B cell (primary cell): ENCODE measurements at regions not wholly inside any gene's neighbourhood (a gene's known extent, or its start where the extent isn't known, plus 50 kb on each side); places are given as distances from the start of the nearest gene placed in this dataset.

Experiments
- ATAC-seq: fragments of 200-7000 bp; cut with Tn5 transposase; one replicate; pipeline ENCODE4 v1.10.0; 2021; ENCODE audit warnings: low read depth, mild to moderate bottlenecking, moderate number of reproducible peaks, moderate library complexity
- CTCF ChIA-PET: fragments of 350-600 bp; sonication (Branson Sonifier 250); formaldehyde crosslinking; loops from one replicate; lab custom pipeline; 2021; ENCODE audit warnings: antibody characterized with exemption, inconsistent platforms; lab: Charles Lee
- POLR2A ChIA-PET: fragments of 350-600 bp; sonication (Branson Sonifier 250); formaldehyde crosslinking; loops from one replicate; lab custom pipeline; 2021; ENCODE audit warnings: antibody characterized with exemption; lab: Charles Lee
- DNase-seq: peaks from one replicate; pipeline ENCODE4 v3.0.0; 2013
- H2AFZ ChIP-seq: 2 replicates; pipeline ENCODE4 v1.6.1; 2012; ENCODE audit warnings: mild to moderate bottlenecking, low read depth, low read length; ENCODE audit not compliant: insufficient read depth, poor library complexity, severe bottlenecking
- H3K27ac ChIP-seq, 2 donors: 1 replicate in 1 of 2; 2 replicates in 1 of 2; pipeline ENCODE4 v1.5.1; 2012 to 2013; ENCODE audit warnings: low read length in 2 of 2, mild to moderate bottlenecking in 2 of 2, moderate library complexity in 1 of 2
- H3K27me3 ChIP-seq, 4 experiments: fragments of 200-600 bp in 1 of 4; sonication (generic) in 1 of 4; replicated peaks in 1 of 4; 1 replicate in 2 of 4; 2 replicates in 2 of 4; pipeline versions ENCODE4 v1.6.1 to v1.7.0; 2013 to 2016; ENCODE audit warnings: low read length in 3 of 4, mild to moderate bottlenecking in 2 of 4, mixed read lengths in 1 of 4, moderate library complexity in 1 of 4; ENCODE audit not compliant: insufficient read depth in 4 of 4, control insufficient read depth in 3 of 4; ENCODE audit errors: control extremely low read depth in 1 of 4
- H3K36me3 ChIP-seq, 2 experiments: replicated peaks in 1 of 2; 1 replicate in 1 of 2; 2 replicates in 1 of 2; pipeline versions ENCODE4 v1.6.1 to v1.7.1; 2013; ENCODE audit warnings: low read length in 1 of 2; ENCODE audit not compliant: insufficient read depth in 2 of 2, control insufficient read depth in 1 of 2; ENCODE audit errors: control extremely low read depth in 1 of 2, extremely low read depth in 1 of 2
- H3K4me1 ChIP-seq, 2 donors: fragments of 200-600 bp in 1 of 2; sonication (generic) in 1 of 2; 1 replicate in 1 of 2; 2 replicates in 1 of 2; pipeline versions ENCODE4 v1.5.1 to v1.6.1; 2013 to 2017; ENCODE audit warnings: low read length in 2 of 2; ENCODE audit not compliant: control insufficient read depth in 2 of 2, insufficient read depth in 2 of 2
- H3K4me2 ChIP-seq: replicated peaks from 2 replicates; pipeline ENCODE3; 2012; ENCODE audit warnings: mild to moderate bottlenecking, low read depth, low read length; ENCODE audit not compliant: poor library complexity, severe bottlenecking
- H3K4me3 ChIP-seq, 5 experiments: fragments of 200-600 bp in 1 of 5; sonication (generic) in 1 of 5; 1 replicate in 3 of 5; 2 replicates in 2 of 5; pipeline versions ENCODE4 v1.5.1 to v1.7.0; 2011 to 2016; ENCODE audit warnings: low read length in 4 of 5, mild to moderate bottlenecking in 4 of 5, low read depth in 2 of 5, control low read depth in 1 of 5, moderate library complexity in 1 of 5; ENCODE audit not compliant: insufficient read depth in 1 of 5; ENCODE audit errors: control extremely low read depth in 1 of 5, extremely low read depth in 1 of 5
- H3K79me2 ChIP-seq: fragments of 200-600 bp; sonication (generic); one replicate; pipeline ENCODE4 v1.6.0; 2016; ENCODE audit warnings: low read length; ENCODE audit not compliant: control insufficient read depth, insufficient read depth
- H3K9ac ChIP-seq: fragments of 200-600 bp; sonication (generic); 2 replicates; pipeline ENCODE4 v1.6.1; 2017; ENCODE audit warnings: mild to moderate bottlenecking, low read length, moderate library complexity
- H3K9me3 ChIP-seq, 3 donors: one replicate each; pipeline versions ENCODE4 v1.6.1 to v1.7.1; 2013; ENCODE audit warnings: low read length in 2 of 3; ENCODE audit not compliant: control insufficient read depth in 2 of 3, insufficient read depth in 1 of 3; ENCODE audit errors: control extremely low read depth in 1 of 3
- H4K20me1 ChIP-seq: 2 replicates; pipeline ENCODE4 v1.6.0; 2012; ENCODE audit warnings: mild to moderate bottlenecking, low read length; ENCODE audit not compliant: insufficient read depth, control insufficient read depth, poor library complexity, severe bottlenecking
- H3K27ac Mint-ChIP-seq: one replicate; pipeline ENCODE4 v1.8.0; 2021; ENCODE audit warnings: mixed read lengths
- H3K27me3 Mint-ChIP-seq: one replicate; pipeline ENCODE4 v1.8.0; 2021; ENCODE audit warnings: mixed read lengths
- H3K4me1 Mint-ChIP-seq: one replicate; pipeline ENCODE4 v1.8.0; 2021; ENCODE audit warnings: mixed read lengths
- H3K4me3 Mint-ChIP-seq: one replicate; pipeline ENCODE4 v1.8.0; 2021; ENCODE audit warnings: mixed read lengths
- H3K9me3 Mint-ChIP-seq: one replicate; pipeline ENCODE4 v1.8.0; 2022; ENCODE audit warnings: mixed read lengths; ENCODE audit not compliant: insufficient read depth
- CTCF ChIP-seq: fragments of 200-600 bp; IDR thresholded peaks from one replicate; pipeline ENCODE4 v1.8.0; 2022; ENCODE audit warnings: antibody characterized with exemption, mild to moderate bottlenecking
- EZH2 ChIP-seq: IDR thresholded peaks from 2 replicates; pipeline ENCODE4 v1.6.1; 2012; ENCODE audit warnings: borderline replicate concordance, low read depth, mild to moderate bottlenecking, moderate library complexity, low read length; ENCODE audit not compliant: insufficient read depth, poor library complexity, severe bottlenecking
- WGBS: methylation state at CpG from one replicate; pipeline ENCODE4 v1.1.5; 2013; ENCODE audit warnings: missing lambda C conversion rate; ENCODE audit not compliant: insufficient coverage; 5-methylcytosine and 5-hydroxymethylcytosine counted together
- intact Hi-C: fragments of 100-400 bp; cut with micrococcal nuclease; formaldehyde crosslinking; loops from one replicate; pipeline ENCODE4 v1.10.0; 2022

- CTCF ChIA-PET: no interaction called here
These were observed 315.9 kb upstream of the UBE2E3 start for GRCh38 chr2:180664507-180664906.

GRCh38 chr2:180662941-180663471 is 317.4 kb upstream of the UBE2E3 start:
- Histone ChIP-seq H3K9me3 (no peaks in the 10 kb centered on the region), H3K36me3 (no peaks in the 10 kb centered on the region), H3K4me1 (no peaks in the 10 kb centered on the region), H3K4me2 (no peak overlapping the region), H3K27me3 (peaks cover 0 to 3% (median 0%) of the 10 kb centered on the region in 4 experiments), H4K20me1 (no peaks in the 10 kb centered on the region), H3K27ac (no peak overlapping the region), H3K4me3 (no peak overlapping the region), H2AFZ (no peak overlapping the region), H3K9ac (no peak overlapping the region), H3K79me2 (no peaks in the 10 kb centered on the region)
- Mint-ChIP-seq H3K27ac (no peak overlapping the region), H3K9me3 (no peaks in the 10 kb centered on the region), H3K4me1 (no peaks in the 10 kb centered on the region), H3K27me3 (peaks cover 16% of the 10 kb centered on the region), H3K4me3 (no peak overlapping the region)
- ChIA-PET POLR2A (no interaction called here), CTCF (no interaction called here)
- DNase-seq (no peak), ATAC-seq (no peak)
- no peak for TF ChIP-seq EZH2
- TF ChIP-seq CTCF: no peak
- whole genome bisulfite sequencing: 68% methylated on average over 2 of the region's 3 CpGs
- intact Hi-C loops: no loop called here

More at GRCh38 chr2:180664507-180664906, 315.9 kb upstream of the UBE2E3 start:
- H3K4me3 ChIP-seq: no peak overlapping the region
- H3K27ac Mint-ChIP-seq: no peak overlapping the region
- no peak overlapping the region for H3K4me3 Mint-ChIP-seq
- ATAC-seq (no peak), DNase-seq (no peak)
- no peaks in the 10 kb centered on the region for H3K36me3 ChIP-seq
- no peaks in the 10 kb centered on the region for H3K9me3 ChIP-seq
- TF ChIP-seq CTCF (no peak), EZH2 (no peak)
- no CpG with 5 or more reads among the region's 2 CpGs for WGBS
- H3K27me3 Mint-ChIP-seq: peaks cover 16% of the 10 kb centered on the region
- POLR2A ChIA-PET: no interaction called here
- no peaks in the 10 kb centered on the region for H4K20me1 ChIP-seq
- no peak overlapping the region for H3K9ac ChIP-seq
- intact Hi-C loops: no loop called here
- H3K9me3 Mint-ChIP-seq: no peaks in the 10 kb centered on the region
- no peaks in the 10 kb centered on the region for H3K4me1 Mint-ChIP-seq
- no peaks in the 10 kb centered on the region for H3K4me1 ChIP-seq
- peaks cover 0 to 3% (median 0%) of the 10 kb centered on the region in 4 experiments for H3K27me3 ChIP-seq
- H3K79me2 ChIP-seq: no peaks in the 10 kb centered on the region
- H3K4me2 ChIP-seq: no peak overlapping the region
- no peak overlapping the region for H2AFZ ChIP-seq
- no peak overlapping the region for H3K27ac ChIP-seq
